ENCODE measurements at regions not wholly inside any gene's neighbourhood (a gene's known extent, or its start where the extent isn't known, plus 50 kb on each side); places are given as distances from the start of the nearest gene placed in this dataset.

DNA sequence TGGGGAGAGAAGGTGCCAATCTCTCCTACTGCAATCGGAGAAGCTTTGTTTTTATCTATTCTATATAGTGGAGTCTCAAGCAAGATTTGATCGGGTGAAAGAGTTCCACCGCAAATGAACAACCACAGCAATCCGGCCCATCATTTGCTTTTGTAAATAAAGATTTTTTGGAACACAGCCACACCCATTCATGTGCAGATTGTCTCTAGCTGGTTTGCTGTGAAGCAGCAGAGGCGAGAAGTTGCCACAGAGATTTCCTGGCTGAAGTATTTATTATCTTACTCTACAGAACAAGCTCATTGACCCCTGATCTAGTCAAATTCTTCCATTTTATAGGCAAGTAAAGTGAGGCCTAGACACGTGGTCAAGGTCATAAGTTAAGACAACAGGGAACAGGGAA, 195.5 kb upstream of the TNRC6C start:
- no peak for DNase-seq

DNA sequence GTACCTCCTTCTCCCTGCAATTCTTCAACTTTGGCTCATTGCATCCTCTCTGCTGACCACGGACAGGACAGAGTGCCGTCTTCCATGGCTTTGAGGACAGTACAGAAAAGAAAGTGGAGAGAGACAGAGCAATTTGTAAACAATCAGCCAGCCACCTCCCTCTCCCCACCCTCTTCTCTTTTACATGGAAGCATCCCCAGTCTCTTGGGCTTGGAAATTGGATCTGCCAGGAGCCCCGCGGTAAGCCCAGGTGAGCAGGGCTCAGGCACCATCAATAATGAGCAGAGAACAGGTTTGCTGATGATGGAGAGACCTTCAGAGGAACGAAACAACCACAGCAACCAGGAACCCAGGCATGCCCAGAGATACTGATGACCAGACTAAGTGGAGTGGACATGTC, 194.9 kb upstream of the TNRC6C start:
- DNase-seq: no peak

DNA sequence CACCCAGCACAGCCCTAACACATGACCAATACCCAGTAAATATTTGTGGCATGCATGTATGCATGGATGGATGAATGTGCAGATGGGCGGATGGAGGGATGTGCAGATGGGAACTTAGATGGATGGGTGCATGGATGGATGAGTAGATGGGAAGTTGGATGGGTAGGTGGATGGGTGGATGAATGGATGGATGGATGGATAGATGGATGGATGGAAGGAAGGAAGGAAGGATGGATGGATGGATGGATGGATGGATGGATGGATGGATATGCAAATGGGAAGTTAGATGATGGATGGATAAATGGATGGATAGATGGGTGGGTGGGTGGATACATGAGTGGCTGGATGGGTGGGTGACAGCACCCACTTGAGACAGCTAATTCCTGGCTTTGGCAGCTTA, 193.2 kb upstream of the TNRC6C start:
- no peak for DNase-seq

DNA sequence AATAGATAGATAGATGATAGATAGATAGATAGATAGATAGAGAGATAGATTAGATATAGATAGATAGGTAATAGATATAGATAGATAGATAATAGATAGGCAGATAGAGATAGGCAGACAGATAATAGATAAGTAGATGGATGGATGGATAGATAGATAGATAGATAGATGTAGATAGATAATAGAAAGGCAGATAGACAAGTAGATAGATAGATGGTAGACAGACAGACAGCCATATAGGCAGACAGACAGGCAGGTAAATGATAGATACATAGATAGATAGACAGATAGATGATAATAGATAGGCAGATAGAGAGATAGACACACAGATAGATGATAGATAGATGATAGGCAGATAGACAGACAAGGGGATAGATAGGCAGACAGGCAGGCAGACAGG, 191.4 kb upstream of the TNRC6C start:
- no peak for DNase-seq

DNA sequence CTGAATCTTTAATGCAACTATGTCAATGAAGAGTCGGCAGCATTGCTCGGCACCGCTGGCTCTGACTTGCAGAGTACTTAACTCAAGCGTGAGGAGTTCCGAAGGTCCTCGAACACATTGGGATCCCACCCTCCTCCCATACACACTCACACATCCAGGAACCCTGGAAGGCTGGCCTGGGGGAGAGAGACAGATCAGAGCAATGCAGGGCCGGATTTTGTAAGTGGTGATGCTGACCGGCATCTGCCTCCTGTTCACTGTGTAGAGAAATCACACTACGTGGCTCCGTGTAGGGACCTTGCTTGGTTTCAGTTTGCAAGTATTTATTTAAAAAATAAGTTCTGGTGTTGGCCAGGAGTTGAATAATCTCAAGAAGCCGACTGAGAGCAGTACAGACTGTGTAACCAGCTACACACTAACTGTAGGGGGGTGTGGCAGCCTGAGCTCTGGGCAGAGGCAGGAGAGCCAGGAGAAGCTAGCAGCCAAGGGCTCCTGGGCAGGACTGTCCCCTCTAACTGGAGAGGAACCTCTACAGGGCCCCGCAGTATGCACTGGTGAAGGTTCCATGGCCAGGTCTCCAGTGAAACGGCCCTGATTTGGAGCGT, 190.2 kb upstream of the TNRC6C start:
- no peak for DNase-seq

DNA sequence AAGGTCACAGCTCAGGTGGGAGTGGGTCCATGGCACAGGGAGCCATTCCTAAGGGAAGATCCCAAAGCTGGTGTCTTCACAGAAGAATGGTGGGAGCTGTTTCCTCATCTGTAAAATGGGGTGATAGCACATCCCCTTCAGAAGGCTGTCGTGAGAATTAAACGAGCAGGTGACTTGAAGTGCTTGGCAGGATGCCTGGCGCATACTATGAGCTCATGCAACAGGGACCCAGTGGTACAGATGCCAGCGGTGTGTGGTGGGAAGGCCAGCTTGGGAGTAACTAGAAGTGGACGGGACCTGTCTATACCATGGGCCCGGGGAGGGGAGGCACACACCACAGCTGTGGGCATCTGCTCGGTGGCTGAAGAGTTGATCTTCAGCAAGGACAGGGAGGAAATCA, 189.3 kb upstream of the TNRC6C start:
- no peak for DNase-seq

DNA sequence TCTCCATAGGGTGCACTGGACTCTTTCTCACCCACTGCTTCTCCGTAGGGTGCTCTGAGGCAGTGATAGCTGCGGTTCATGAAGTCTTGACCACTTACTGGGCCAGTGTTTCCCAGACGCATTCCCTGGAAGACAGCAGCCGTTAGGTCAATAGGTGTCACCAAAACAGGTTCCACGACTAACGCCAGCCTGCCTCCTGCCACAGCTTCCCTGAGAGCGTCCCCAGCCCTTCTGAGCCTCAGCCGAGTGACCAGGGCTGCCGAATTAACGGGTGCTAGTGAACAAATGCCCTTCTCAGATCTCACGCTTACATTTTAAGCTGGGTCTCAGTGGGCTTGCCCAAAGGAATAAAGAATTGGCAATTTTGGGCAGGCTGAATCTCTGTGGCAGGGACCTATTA, 188.7 kb upstream of the TNRC6C start:
- DNase-seq: no peak

DNA sequence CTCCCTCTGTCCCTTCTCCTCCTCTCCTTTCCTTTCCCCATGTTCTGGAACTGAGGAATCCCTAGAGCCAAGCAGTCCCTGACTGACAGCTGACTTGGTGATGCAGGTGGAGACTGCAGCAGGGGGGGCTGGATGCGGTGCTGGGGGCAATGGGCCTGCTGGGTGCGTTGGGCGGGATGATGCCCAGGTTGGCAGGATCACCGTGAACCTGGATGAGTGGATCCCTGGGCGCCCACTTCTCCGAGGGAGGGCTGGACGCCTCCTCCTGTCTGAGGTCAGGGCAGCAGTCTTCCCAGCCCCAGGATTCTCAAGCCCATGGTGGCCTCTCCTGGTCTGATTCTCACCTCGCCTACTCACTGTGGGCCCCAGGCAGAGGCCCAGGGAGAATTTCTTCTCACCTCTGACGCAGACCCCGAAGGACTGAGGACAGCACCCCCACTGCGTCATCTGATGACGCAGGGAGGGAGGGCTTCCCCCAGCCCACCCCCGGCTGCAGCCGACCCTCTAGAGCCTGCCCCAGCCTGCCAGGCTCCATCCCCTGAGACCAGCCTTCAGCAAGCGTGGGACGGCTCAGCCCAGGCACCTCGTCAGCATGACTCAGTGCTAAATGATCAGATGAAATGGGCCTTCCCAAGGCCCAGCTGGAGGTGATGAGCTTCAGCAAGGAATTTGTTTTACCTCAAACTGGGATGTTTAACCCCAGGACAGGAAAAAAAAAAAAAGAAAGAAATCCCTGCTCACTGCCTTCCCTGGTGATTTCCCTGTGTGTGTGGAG, 188.0 kb upstream of the TNRC6C start:
- no peak for DNase-seq

DNA sequence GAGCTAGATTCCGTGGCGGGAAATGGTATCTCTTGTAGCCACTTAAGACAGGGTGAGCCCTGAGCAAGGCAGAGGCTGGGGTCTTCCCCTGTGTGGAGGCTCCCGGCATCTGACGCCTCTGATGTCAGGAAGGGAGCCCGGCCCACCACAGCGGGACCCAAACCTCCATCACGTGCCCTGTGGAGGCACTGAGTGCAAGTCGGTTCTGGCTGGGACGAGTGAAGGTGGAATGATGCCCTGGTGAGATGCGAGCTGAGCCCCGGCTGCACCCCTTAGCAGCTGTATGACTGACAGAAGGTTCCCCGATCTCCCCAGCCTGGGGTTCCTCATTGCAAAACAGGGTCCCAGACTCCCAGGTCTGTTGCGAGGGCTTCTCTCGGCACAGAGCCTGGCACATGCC, 187.4 kb upstream of the TNRC6C start:
- no peak for DNase-seq

DNA sequence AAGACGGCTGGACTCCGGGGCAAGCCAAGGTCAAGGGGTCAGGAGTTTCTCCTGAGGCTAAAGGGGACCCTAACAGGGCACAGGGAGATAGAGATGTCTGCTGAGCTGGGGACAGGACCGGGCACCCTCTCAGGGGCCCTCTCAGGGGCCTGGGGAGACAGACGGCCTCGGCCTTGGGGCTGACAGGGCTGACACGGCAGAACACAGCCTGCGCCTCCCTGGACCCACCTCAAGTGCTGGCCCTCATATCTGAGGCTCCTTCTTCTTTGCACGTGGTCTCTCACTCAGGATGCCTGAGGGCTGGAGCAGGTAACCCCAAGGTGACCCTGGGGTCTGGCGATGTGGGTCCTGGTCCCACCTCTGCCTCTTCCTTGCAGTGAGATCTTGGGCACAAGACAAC, 186.9 kb upstream of the TNRC6C start:
- no peak for DNase-seq

DNA sequence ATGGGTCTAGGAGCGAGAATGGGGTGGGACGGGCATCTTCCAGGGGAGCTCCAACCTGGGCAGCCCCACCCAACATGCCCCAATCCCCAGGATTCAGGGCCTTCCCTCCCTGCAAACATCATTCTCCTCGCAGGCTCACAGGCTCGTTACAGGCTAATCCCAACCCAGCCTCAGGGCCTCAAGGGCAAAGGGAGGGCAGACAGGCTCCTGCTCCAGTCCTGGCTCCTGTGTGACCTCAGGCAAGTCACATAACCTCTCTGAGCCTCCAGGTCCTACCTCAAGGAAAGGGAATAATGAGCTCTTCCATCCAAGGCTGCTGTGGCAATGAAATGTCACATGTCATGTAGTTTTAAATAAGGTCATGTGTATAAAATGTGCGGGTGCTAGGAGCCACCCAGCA, 186.5 kb upstream of the TNRC6C start:
- no peak for DNase-seq

DNA sequence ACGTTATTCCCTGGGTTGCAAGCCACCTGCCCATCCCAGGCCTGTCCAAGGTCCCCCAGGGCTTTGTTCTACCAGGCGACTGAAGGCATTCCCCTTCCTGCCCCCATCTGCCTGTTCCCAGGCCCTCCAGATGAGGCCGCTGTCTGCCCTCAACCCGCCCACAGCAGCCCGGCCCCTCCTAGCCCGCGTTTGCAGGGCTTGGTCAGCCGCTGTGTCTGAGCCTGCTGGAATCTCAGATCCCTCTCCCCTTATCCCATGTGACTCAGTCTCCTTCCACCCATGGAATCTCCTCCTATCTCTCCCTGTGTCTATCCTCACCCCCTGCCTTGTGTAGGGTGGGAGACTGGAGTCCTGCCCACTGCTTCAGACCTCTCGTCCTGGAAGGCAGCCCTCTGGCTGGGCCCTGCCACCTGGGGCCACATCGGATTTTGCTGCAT, 186.0 kb upstream of the TNRC6C start:
- DNase-seq: no peak

DNA sequence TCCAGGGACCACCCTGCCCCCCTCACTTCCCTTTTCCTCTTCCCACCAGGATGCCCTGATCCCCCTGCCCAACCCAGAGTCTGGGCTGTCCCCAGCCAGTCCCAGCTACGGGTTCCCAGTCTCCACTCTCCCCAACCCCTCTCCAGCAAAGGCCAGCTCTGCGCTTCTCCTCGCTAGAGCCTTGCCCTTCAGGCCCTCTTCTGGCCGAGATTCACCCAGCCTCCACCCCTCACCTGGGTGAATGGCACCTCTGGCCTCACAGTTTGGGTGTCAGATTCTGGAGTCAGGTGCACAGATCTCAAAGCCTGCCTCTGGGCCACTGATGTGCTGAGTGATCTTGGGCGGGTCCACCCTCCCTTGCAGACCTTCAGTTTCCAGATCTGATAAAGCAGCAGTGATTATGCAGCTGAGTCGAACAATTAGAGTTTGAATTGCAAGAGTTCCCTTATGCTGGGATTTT, 185.6 kb upstream of the TNRC6C start:
- DNase-seq: no peak

DNA sequence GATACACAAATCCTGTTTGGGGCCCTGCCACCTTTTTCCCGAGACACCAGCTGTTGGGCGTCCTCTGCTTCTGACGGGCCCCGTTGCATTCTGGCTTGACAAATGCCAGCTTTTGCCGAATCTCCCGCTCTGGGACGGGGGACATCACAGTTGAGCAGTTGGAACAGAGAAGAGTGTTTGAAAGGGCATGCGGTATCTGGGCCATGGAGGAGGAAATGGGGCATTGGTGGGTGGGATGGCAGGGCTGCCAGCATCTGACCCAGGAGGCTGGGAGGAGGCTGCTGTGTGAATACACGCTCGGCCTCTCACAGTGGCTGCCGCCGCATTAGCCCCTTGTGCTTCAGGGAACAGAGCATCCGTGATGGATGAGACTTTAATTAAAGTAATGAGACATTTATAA, 184.3 kb upstream of the TNRC6C start:
- DNase-seq: no peak

DNA sequence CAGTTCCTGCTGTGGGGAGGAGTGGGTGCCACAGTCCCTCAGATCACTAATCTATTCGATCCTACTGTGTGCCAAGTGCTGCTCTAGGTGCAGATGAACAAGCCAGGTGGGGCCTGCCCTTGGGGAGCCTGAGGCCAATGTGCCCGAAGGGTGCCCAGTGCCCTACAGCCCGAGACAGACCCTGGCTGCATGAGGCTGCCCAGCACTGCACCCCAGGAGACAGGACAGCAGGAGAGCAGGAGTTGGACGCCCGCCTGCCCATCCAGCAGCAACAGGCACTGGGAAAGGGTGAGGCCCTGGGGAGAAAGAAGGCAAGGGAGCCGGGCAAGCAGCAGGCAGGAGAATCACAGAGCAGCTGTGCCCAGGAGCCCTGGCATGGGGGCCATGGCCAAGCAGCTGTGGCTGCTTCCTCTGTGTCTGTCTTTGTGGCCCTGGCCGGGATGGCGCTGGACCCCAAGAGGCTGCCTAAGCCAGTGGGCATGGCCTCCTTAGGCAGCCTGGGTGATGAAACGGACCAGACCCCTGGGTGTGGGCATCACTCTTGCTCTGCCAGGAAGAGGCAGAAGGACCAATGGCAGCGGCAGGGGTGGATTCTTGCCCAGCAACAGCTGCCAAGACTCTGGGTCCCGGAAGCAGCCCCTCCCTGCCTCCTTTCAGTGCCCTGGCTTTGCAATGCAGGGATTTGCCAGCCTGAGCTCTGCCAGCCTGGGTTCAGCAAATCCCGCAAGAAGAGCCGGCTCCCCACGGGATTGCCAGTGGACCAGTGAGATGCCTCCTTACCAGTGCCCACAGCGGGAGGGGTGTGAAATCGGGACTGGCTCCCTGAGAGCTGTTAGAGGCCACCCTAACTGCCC, 179.6 kb upstream of the TNRC6C start:
- peak; percentile 82 for DNase-seq

DNA sequence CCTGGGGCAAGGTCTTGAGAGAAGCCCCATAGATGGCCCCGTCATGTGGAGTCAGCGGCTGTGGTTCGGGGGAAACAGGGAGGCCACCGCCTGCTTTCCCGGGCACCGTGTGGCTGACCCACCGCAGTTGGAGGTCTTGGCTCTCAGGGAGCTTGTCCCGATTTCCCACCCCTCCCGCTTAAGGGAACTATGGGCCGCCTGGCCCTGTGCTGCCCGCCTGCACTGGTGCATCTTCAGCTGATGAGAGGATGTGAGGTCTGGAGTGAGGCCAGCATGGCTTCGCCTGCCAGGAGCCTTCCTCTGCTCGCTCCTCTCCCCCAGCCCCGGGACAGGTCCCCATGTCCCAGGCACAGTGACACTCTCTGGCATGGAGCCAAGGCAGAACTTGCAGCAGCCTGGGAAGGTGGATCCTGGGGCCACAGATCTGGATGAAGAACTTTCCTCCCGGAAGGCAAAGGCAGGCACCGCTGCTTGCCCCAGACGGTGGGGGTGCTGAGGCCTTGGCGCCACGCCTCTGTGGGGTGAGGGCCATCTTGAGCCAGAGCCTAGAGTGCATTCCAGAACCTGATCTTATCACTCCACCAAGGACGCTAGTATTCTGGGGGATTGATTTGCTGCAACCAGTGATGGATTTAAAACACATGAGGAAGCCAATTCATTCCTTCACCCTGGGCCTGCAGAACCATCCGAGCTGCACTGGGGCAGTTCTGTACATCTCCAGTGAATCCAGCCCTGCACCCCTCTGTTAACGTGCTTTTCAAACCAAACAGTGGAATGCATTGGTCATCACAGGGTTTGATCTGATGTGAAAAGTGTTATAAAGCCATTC, 178.6 kb upstream of the TNRC6C start:
- DNase-seq: peak; percentile 62

DNA sequence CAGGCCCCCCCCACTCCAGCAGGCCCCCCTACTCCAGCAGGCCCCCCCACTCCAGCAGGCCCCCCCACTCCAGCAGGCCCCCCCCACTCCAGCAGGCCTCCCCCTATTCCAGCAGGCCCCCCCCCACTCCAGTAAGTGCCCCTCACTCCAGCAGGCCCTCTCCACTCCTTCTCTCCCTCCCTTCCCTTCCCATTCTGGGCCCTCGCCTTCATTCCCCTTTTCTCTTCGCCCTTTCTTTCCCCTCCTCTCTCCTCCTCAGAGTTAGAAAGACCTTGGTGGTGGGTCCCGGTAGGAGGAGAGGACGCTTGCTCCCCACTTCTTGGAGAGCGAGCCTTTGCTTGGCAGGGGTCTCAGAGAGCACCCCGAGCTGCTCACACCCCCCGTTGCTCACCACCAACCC, 177.0 kb upstream of the TNRC6C start:
- no peak for DNase-seq

DNA sequence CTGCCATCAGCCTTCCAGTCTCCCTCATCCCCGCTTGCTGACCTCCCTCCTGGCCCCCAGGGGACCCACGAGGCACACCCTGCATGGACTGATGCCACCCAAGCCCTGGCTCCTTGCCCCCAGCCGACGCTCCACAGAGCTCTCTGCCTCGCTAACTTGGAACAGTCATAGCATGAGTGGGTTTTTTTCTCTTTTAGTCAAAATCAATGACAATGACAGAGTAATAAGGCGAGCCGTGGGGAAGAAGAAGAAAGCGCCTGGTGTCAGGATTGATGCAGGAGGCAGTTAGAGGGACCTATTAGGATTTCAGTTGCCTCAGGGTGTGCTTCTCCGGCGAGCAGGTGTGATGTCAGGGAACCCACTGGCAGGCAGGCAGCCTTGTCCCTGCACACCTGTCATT, 176.3 kb upstream of the TNRC6C start:
- no peak for DNase-seq

DNA sequence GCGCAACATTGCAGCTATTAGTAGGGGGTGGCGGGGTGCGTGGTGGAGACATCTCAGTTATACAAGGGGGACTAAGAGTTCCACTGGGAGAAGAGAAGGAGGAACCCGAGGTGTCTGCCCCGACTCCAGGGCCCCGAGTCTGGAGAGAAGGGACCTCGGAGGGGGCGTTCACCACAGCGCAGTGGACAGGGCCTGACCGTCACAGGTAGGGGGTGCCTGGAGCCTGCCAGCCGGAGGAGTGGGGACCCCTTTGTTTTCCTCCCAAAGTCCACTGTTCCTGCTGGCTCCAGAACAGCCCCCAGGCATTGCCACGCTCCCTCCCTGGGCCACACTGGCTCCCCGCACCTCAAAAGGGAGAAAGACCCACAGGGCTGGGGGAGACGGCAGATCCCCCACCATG, 175.9 kb upstream of the TNRC6C start:
- DNase-seq: no peak

DNA sequence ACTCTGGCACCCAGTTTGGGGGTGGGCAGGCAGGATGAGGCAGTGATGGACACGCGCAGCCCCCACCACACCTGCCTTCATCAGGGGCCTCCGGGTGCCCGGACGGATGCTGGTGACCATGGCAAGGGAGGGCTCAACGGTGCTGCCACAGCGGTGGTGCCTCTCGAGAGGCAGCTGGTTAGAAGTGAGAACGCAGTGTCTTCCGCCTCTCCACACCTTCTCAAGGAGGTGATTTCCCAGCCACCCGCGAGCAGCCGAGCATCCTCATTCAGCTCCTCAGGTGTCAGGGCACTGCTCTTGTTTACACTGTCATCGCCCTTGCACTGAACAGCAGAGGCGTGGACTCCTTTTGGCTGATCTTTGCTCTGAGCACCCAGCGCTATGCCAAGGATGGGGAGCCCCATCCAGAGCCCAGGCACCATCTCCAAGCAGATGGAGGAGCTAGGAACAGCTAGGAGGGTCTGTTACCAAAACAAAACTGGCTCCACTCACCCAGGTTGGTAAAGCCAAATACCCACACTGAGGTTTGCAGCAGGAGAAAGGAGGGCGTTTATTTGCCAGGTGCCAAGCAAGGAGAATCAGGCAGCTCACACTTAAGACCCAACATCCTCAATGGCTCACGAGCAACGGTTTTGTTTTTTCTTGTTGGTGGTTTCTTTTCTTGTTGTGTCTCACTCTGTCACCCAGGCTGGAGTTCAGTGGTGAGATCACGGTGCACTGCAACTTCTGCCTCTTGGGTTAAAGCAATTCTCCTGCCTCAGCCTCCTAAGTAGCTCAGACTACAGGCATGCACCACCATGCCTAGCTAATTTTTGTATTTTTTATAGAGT, 174.3 kb upstream of the TNRC6C start:
- no peak for DNase-seq

DNA sequence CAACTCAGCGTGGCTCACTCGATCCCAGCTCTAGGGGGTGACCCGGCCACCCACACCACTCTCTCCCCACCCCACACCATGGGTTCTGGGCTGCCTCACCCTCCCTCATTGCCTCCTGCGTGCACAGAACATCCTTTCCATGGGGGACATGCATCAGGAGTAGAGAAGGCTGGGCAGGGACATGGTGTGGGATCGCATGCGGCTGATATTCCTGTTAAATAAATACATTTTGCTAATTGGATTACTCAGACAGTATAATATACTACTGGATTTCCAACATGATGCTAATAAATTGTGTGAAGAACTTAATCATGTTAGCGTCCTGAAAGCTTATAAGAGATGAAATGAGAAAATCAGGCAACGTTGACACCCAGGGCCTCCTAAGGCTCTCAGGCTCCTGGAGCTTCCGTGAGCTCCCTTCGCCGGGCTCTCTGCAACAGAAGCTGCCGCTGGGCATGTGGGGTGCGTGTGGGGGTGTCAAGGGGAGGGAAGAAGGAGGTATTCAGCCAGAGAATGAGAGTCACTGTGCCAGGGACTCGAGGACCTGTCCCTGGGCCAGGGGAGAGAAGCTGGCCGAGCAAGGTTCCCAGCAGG, 173.1 kb upstream of the TNRC6C start:
- no peak for DNase-seq

DNA sequence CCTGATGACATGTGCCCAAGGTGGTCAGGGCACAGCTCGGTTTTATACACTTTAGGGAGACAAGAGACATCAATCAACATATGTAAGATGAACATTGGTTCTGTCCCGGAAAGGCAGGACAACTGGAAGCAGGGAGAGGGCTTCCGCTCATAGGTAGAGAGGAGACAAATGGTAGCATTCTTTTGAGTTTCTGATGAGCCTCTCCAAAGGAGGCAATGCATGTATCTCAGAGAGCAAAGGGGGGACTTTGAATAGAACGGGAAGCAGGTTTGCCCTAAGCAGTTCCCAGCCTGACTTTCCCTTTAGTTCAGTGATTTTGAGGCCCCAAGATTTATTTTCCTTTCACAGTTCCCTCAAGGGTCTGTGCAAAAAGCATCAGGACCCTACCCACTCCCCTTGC, 172.4 kb upstream of the TNRC6C start:
- no peak for DNase-seq
